ENCODE measurements at regions not wholly inside any gene's neighbourhood (a gene's known extent, or its start where the extent isn't known, plus 50 kb on each side); places are given as distances from the start of the nearest gene placed in this dataset.
"Not testable (repeated sequence)": the region's sequence is repeated elsewhere in the genome, so short reads cannot be mapped to it uniquely, and the experiment has no call there.

- no peak for DNase-seq (ENCODE audit: low spot score)
- no peak for FAIRE-seq
These were observed 387.9 kb downstream of the TCERG1L start for GRCh38 chr10:130923596-130923995.

- no peak for FAIRE-seq
- DNase-seq (ENCODE audit: low spot score), result peak; percentile 47
These were observed 387.2 kb downstream of the TCERG1L start for GRCh38 chr10:130924138-130924819.

- DNase-seq (ENCODE audit: low spot score), result no peak
- FAIRE-seq, result no peak
These were observed 385.1 kb downstream of the TCERG1L start for GRCh38 chr10:130926442-130926841.

GRCh38 chr10:130927157-130927556, 384.4 kb downstream of the TCERG1L start:
- FAIRE-seq (no peak), DNase-seq (ENCODE audit: low spot score) (no peak)

- no peak for DNase-seq (ENCODE audit: low spot score)
- FAIRE-seq, result no peak
These were observed 383.2 kb downstream of the TCERG1L start for GRCh38 chr10:130928306-130928705.

- DNase-seq (ENCODE audit: low spot score), result peak; percentile 12
- FAIRE-seq, result no peak
These were observed 381.8 kb downstream of the TCERG1L start for GRCh38 chr10:130929422-130930325.

- DNase-seq (ENCODE audit: low spot score) (no peak), FAIRE-seq (no peak)
These were observed 380.7 kb downstream of the TCERG1L start for GRCh38 chr10:130930821-130931220.

- no peak for DNase-seq (ENCODE audit: low spot score)
- FAIRE-seq, result no peak
These were observed 380.3 kb downstream of the TCERG1L start for GRCh38 chr10:130931256-130931655.

GRCh38 chr10:130932326-130933007, 379.1 kb downstream of the TCERG1L start:
- FAIRE-seq (no peak), DNase-seq (ENCODE audit: low spot score) (no peak)

GRCh38 chr10:130933008-130933390, 378.5 kb downstream of the TCERG1L start:
- FAIRE-seq (no peak), DNase-seq (ENCODE audit: low spot score) (no peak)

GRCh38 chr10:130934293-130935127, 377.0 kb downstream of the TCERG1L start:
- FAIRE-seq (no peak), DNase-seq (ENCODE audit: low spot score) (no peak)

- FAIRE-seq (no peak), DNase-seq (ENCODE audit: low spot score) (no peak)
These were observed 376.4 kb downstream of the TCERG1L start for GRCh38 chr10:130935128-130935439.

- FAIRE-seq (no peak), DNase-seq (ENCODE audit: low spot score) (no peak)
These were observed 375.5 kb downstream of the TCERG1L start for GRCh38 chr10:130935897-130936550.

- no peak for DNase-seq (ENCODE audit: low spot score)
- FAIRE-seq, result no peak
These were observed 374.7 kb downstream of the TCERG1L start for GRCh38 chr10:130936851-130937250.

- DNase-seq (ENCODE audit: low spot score) (no peak), FAIRE-seq (no peak)
These were observed 373.5 kb downstream of the TCERG1L start for GRCh38 chr10:130938051-130938450.

- not testable (repeated sequence) for DNase-seq (ENCODE audit: low spot score); FAIRE-seq
These were observed 372.6 kb downstream of the TCERG1L start for GRCh38 chr10:130938891-130939290.

GRCh38 chr10:130941886-130942285, 369.6 kb downstream of the TCERG1L start:
- DNase-seq (ENCODE audit: low spot score) (no peak), FAIRE-seq (no peak)

GRCh38 chr10:130952086-130952485, 359.4 kb downstream of the TCERG1L start:
- no peak for FAIRE-seq
- no peak for DNase-seq (ENCODE audit: low spot score)

GRCh38 chr10:130954326-130954905, 357.1 kb downstream of the TCERG1L start:
- no peak for FAIRE-seq
- DNase-seq (ENCODE audit: low spot score), result no peak

GRCh38 chr10:130956251-130956650, 355.3 kb downstream of the TCERG1L start:
- FAIRE-seq (no peak), DNase-seq (ENCODE audit: low spot score) (no peak)
